ENCODE measurements at regions not wholly inside any gene's neighbourhood (a gene's known extent, or its start where the extent isn't known, plus 50 kb on each side); places are given as distances from the start of the nearest gene placed in this dataset.
A peak's percentile ranks its signal among the peaks of the same experiment; 100 is the strongest.

DNA sequence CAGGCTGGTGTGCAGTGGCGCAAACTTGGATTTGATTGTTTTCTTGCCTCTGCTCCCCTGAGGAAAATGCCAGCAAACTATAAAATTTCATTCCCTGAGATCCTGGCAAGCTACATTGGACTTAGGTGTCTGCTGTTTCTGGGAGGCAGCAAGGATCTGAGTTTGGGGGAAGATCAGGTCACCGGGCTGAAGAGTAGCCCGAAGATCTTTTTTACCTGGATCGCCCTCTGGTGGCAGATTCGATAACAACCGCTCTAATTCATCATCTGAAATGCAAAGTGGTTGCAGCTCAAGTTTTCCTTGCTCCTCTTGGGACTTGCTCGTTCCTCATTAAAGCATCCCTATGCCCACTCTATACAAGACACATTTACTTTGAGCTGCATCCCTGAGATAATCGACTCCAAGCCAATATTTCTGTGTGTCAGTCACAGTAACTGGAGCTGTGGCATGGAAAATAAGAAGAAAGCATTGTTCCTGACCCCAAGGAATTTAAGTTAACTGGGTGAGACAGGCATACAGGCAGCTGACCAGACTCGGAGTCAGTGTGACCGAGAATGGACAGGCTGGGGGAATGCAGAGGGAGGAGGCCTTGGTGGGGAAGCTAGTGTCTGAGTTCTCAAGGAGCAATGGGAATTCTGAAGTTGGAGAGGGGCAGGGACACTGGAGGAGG, 131.8 kb upstream of the PROKR2 start:
- TF ChIP-seq POLR2A (IDR thresholded peaks at IDR 0.05): no peak
- TF ChIP-seq, protein P1, sequence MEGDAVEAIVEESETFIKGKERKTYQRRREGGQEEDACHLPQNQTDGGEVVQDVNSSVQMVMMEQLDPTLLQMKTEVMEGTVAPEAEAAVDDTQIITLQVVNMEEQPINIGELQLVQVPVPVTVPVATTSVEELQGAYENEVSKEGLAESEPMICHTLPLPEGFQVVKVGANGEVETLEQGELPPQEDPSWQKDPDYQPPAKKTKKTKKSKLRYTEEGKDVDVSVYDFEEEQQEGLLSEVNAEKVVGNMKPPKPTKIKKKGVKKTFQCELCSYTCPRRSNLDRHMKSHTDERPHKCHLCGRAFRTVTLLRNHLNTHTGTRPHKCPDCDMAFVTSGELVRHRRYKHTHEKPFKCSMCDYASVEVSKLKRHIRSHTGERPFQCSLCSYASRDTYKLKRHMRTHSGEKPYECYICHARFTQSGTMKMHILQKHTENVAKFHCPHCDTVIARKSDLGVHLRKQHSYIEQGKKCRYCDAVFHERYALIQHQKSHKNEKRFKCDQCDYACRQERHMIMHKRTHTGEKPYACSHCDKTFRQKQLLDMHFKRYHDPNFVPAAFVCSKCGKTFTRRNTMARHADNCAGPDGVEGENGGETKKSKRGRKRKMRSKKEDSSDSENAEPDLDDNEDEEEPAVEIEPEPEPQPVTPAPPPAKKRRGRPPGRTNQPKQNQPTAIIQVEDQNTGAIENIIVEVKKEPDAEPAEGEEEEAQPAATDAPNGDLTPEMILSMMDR (IDR thresholded peaks at IDR 0.05): peak; percentile 40 to 67 (median 61)
- no peak for TF ChIP-seq POLR2AphosphoS5 (IDR thresholded peaks at IDR 0.05)
- TF ChIP-seq EP300 (IDR thresholded peaks at IDR 0.05; ENCODE audit: low read depth): no peak

All from transverse colon (tissue), 4 donors.